ENCODE measurements at regions not wholly inside any gene's neighbourhood (a gene's known extent, or its start where the extent isn't known, plus 50 kb on each side); places are given as distances from the start of the nearest gene placed in this dataset.

GRCh38 chr11:76721755-76722677, 51.5 kb upstream of the LRRC32 start:
- peak; percentile 92 for DNase-seq (ENCODE audit: low spot score)

DNA sequence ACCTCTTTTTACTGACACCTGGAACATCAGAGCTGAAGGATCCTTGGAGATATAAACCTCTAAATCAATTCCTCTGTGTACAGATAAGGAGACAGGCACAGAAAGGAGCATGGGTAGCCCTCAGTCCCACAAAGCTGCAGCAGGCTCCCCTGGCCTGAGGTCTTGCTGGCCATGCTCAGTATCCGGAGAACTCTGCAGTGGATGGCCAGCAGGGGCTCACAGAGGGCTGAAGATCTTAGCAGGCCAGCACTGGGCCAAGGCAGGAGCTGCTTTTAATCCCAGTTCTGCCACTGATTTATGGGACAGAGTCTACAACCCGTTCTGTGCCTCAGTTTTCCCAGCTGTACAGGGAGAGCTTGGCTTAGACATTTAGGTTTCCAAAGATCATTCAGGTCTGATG, 52.6 kb upstream of the LRRC32 start:
- no peak for DNase-seq (ENCODE audit: low spot score)

DNA sequence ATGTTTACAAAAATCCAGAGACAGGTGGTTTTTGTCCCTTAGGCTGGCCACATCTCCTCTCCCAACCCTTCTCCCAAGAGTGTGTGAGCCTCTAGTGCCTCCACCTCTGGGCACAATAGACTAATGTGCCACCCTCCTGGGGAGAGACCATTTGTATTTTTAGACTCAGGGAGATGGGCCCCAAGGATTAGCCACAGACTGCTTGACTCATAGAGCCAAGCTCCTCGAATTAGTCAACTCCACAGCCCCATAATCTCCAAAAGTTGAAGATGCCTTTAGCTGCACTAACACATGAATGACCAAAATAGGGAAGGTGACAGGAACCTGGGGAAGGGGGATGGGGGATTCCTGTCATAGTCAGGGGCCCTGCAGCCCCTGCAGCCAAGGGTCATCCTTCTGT, 53.0 kb upstream of the LRRC32 start:
- DNase-seq (ENCODE audit: low spot score) = no peak

DNA sequence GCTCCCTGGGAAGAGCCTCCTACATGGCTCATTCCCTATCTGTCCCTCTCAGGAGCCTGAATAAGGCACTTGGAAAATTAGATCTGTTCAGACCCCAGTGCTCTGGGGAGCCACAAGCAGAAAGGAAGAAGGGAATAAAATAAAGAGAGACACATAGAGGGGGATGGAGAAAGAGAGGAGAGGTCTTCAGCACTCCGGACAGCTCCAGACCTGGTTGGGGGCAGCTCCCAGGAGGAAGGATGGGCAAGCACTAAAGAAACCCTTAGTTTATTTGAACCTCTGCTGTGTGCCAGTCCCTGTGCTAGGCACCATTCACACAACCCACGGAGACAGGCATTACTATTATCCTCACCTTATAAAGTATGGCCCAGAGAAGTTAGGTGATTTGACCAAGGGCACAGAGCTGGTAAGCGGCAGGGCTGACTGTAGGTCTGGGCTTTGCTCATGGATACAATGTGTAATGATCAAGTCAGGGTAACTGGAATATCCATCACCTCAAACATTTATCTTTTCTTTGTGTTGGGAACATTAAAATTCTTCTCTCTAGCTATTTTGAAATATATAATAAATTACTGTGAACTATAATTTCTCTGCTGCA, 53.7 kb upstream of the LRRC32 start:
- no peak for DNase-seq (ENCODE audit: low spot score)

DNA sequence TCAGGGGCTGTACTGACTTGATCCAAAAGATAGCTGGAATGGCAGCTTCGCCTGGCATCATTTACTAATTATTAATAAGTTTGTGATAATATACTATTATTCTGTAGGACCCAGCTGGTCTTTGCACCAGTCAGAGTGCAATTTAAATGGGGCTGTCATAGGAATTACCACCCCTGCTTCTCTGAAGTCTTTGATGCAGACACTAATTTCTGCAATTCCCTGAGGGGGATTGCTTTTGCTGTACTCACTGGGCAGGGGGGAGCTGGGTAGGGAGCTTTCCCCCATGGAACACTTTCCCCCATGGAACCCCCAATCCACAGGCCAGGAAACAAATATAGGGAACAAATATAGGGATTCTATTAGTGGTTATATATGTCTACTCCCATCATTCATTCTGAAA, 54.9 kb upstream of the TSKU start:
- DNase-seq (ENCODE audit: low spot score) = no peak

DNA sequence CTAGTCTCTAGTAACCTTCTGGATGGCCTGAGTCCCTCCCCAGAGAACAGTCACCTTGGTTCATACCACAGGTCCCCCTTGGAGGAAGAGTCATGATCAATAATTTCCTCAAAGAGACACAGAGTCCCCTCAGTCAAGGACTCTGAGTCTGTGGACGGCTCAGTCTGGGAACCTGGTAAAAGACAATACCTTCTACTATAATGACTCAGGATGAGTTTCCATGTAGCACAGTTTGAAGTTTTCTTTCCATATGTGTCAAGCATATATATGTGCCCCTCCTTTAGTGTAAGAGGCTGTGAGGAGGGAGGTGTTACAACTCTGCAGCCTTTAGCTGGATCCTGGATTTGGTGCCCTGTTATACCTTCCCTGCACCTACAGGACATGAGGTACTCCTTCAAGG, 54.4 kb upstream of the TSKU start:
- DNase-seq (ENCODE audit: low spot score) = no peak

DNA sequence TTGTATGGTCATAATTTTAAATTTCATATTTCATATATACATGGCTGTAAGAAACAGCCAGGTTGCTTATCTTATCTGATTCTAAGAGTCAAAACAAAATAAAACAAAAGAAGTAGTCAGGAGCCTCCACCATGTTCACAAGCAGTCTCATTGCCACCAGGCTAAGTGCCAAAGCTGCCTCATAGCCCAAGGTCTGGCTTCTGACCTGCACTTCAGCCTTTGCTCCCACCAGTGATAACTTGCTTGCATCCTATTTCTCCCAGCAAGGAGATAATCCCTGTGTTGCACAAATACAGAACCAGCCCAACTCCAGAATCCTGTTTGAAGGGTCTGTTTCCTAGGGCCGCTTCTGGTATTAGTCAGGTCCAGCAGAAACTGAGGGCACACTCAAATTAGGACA, 53.9 kb upstream of the TSKU start:
- no peak for DNase-seq (ENCODE audit: low spot score)

DNA sequence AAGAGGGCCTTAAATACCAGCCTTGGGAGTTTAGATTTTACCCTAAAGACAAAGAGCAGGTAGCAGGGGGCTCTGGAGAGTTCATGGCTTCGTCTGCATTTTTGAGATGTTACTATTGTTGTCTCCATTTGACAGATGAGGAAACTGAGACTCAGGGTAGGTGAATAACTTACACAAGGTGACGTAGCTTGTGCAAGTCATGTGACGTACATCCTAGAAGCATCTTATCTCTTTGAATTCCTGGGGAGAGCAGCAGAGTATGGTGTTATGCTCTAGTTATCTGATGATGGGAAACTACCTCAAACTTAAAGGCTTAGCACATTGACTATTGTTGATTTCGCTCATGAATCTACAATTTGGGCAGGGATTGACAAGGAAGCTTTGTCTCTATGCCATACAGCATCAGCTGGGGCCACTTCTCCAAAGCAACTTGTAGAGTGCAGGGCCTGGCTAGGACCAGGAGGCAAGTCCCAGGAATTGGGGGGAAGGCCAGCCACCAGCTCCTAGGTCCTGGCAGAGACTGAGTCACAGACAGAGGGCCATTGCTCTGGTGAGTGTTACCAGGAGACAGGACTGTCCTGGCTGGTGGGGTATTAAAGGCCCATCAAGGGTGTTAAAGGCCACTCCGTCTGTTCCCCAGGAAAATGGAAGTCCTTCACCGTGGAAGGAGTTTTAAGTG, 52.1 kb upstream of the TSKU start:
- no peak for DNase-seq (ENCODE audit: low spot score)

- DNase-seq (ENCODE audit: low spot score) = no peak
Measured at GRCh38 chr11:76732643-76733042, 50.5 kb upstream of the TSKU start.
